Endometrium (tissue), 2 donors: ENCODE measurements at regions not wholly inside any gene's neighbourhood (a gene's known extent, or its start where the extent isn't known, plus 50 kb on each side); places are given as distances from the start of the nearest gene placed in this dataset.

Experiments used
- FAIRE-seq: peaks from 2 replicates; lab custom pipeline; 2012; peaks lifted over from hg19 to GRCh38; lab: Jason Lieb, UNC
- donor health status: control.
- donor health status: control.

DNA sequence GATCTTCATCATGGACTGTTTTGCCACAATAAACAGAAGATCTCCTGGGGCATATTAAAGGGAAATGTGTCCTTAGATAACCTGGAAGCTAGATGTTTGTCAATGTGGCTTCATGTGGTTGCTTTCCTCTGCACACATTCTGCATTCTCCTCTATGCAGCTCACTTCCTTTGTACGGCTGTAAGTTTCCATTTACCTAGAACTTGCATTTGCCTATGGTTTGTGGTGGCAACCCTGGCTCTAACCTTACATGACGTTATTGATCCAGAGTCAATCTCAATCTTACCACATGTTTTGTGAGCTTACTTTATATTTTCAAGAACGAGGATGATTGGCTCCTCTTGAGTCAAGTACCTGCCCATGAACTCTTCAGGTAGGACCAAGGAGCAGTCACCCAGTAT, 863.1 kb downstream of the MAFB start:
- FAIRE-seq, result no peak

DNA sequence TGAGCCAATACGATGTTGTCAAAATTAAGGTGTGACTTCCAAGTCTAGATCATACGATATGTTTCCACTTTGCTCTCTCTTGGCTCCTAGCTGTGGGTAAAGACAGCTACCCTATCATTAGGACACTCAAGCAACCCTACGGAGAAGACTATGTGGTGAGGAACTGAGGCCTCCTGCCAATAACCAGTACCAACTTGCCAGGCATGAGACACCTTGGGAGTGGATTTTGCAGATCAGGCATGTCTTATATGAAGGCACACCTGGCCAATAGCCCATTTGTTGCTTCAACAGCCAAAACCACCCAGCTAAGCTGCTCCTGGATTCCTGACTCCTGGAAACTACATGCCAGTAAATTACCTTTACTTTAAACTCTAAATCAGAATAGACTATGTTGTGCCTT, 863.4 kb downstream of the DHX35 start:
- FAIRE-seq, result no peak

DNA sequence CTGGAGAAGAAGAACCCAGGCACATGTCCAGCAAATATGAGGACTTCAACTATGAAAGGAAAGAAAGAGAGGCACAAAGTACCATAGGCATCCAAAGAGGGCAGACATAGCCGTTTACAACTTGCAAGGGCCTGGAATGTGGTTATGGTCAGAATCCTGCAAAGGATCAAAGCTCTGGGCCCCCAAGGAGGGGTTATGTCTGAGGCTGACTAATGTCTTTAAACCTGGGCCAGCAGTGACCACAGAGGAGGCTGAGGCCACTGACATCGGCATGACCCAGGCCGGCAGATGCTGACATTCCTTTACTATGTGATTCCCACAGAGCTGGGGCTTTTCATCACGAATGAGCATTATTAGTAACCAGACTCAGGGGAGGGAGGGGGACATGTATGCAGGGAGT, 861.1 kb downstream of the DHX35 start:
- no peak for FAIRE-seq

DNA sequence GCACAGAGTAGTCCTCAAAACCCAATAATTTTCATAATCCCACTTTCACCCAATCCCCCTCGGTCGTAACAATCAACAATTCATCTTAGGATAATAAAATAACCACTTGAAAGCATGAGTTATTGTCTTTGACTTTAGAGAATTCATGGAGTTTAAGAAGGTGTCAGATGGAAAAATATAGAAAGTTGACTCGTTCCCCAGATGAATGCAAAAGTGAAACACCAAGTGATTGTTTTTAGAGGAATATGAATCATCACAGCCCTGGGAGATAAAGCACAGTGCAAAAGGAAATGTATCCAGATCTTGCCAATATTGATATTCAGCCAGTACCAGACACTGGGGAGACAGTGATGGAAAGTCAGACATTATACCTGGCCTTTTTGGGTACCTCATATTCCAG, 860.5 kb downstream of the DHX35 start:
- peak; percentile 66 for FAIRE-seq

DNA sequence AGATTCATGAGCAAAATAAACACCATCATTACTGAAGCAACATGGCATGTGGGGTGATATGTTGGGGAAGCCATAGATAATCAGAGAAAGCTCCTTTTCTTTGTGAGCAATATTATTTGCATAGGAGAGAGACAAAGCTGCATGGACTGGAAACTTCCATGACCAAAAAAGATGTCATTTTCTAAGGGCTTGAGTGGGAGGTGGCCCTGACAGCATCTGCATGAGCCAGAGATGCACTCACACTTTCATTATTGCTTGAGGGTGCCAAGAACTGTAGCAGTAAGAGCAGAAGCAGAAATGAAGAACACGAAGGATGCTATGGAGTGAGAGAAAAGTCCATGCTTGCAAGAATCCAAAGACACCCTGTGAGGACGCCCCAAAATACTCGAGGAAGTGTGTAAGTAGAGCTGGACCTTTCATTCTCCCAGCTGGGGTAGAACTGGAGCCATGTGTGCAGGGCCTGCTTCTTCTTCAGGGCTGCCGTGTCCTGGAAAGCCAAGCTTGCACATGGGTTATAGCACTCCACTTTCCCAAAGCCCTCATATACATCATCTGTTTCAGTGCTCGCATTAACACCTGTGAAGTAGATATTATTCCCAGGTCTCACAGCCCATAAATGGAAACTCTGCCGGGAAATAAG, 851.2 kb downstream of the DHX35 start:
- no peak for FAIRE-seq

DNA sequence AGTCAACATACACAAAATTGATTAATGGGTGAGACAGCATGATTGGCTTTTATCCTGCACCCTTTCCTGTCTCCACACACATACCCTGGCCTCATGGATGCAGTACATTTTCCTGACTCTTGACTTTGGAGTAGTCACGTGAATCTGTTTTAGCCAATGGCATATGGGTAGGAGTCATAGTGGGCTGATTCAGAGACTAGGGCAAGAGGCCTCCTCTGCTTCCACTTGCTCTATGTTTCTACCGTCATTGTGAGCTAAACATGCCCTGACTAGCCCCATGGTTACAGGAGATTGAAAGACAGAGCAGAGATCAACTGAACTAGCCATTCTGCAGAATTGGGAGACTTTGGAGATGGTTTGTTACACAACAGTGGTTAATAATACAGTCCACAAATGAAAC, 850.0 kb downstream of the DHX35 start:
- no peak for FAIRE-seq

DNA sequence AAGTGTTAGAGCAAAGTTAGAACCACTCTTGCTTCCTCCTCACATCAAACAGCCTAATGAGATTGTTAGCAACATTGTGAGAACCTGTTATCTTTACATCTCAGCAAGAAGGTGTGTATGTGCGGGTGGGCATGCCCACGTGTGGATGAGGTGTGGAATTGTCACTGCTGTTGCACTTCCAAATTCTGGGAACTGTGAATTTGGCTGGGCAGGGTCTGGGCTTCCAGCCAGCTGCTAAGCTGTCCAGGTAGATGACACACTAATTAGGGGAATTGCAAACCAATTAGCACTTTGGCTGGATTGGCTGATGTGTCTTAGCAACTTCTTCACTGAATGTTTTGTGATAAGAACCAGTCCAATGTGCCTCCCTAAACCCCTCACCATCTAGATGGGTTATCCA, 848.2 kb downstream of the DHX35 start:
- no peak for FAIRE-seq

DNA sequence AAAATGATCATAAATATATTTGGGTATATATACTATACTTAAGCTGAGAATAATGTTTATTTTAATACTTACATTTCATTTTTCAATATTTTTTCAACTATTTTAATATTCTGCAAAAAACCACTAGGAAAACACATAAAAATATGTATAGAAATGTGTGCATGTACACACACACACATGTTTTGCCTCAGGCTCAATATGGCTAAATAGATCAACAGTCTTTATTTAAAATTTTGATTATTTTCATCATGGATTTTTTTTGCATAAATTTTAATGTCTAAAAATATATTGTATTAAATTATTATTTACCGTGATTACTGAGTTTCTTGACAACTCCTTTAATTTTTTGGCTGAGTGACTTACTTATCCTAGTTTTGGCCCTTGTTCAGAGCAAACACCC, 846.5 kb downstream of the DHX35 start:
- FAIRE-seq, result peak; percentile 12

DNA sequence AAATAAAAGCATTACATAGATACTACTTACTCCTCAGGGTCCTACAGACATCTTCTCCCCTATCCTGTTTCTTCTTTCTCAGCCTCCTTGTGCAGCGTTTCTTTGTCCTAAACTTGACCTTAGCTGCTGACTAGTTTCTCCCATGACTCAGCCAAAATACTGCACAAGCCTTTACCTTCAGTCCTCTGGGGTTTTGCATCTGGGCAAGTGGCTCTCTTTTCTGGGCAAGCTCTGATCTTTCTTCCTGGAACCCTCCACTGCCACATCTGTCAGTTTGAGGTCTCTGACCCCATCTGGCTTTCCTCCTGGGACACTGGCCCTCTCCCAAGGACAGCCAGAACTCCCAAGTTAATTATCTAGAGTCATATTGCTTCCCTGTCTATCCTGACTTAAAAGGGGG, 838.4 kb downstream of the DHX35 start:
- no peak for FAIRE-seq

DNA sequence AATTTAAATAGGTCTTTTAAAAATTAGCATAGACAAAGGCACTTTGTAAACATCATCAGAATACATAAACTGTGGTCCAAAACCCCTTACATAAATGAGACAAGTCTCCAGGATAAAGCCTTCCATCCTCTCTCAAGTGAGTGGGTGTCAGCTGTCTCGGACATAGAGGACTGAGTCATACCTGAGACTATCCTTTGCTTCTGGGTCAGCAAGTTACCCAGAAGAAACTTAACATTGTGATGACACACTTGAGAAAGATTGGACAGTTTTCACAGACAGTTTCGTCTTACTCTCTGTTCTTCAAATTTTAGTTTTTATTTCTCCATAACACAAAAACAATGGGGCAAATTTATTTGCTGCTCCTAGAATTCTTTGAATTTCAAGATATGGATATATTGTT, 838.0 kb downstream of the DHX35 start:
- FAIRE-seq, result no peak

DNA sequence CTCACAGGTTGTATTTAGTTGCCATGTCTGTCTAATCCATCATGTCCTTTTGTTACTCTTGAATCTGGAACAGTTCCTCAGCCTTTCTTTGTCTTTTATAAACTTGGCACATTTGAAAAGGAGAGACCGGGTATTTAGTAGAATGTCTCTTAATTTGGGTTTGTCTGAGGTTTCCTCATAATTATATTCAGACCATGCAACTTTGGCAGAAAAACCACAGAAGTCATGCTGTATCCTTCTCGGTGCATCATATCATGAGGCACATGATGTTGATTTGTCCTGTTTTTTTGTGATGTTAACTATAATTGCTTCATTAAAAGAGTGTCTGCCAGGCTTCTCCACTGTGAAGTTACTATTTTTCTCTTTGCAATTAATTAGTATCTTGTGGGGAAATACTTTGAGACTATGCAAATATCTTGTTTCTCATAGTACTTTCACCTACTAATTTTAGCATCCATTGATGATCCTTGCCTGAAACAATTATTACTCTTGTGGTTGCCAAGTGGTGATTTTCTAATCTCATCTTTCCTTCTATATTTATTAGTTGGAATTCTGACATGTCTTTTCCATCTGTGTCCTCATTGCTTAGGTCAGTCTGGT, 837.3 kb downstream of the DHX35 start:
- FAIRE-seq, result no peak

DNA sequence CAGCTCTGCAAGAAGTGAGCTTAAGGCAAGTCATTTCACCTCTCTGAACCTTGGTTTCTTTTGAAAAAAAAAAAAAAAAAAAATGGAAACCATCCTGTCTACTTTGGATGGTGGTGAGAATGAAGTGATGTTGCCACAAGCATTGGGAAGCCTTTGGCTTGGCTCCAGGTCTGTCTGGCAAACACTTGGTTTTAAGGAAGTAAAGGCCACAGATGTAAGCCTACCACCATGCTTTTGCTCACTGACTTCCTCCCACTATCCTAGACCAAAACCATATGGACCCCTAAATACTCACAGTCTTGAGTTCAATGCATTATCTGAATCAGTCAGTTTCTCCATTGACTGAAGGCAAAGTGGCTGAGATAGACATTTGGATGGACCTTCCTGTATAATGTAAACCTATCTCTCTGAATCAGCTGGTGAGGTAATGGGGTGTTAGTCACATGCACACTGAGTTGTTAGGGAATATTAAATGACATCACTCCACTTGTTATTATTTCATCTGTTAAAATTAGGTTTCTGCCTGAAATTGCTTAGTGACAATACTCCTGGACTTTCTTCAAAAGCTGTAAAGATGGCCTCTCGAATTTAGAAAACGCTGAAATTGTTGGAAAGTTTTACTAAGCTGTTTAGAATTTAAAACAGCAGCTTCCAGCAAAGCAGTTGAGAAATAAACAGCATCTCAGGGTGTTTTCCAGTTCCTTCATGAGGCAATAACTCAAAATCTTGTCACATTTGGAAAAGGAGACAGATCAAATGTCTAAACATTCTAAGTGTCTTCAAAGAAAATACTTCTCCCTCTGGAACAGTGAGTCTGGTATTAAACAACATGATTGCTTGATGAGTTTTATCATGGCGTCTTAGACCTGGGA, 833.5 kb downstream of the DHX35 start:
- peak; percentile 85 for FAIRE-seq

DNA sequence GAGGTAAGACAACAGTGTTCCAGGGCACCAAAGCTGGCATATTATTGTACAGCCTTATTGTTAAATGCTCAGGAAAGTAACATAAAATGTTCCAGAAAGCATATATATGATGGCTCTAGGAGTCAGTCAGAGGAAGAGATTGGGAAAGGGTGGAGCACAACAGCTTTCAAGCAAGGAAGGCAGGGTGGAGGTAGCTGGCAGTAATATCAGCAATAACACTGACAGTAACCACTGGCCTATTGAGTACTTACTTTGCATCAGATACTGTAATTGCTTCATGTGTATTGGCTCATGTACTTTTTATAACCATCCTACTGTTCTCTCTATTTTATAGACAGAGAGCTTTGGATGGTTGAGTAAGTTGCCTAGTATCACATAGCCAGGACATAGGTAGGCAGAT, 830.2 kb downstream of the DHX35 start:
- no peak for FAIRE-seq

DNA sequence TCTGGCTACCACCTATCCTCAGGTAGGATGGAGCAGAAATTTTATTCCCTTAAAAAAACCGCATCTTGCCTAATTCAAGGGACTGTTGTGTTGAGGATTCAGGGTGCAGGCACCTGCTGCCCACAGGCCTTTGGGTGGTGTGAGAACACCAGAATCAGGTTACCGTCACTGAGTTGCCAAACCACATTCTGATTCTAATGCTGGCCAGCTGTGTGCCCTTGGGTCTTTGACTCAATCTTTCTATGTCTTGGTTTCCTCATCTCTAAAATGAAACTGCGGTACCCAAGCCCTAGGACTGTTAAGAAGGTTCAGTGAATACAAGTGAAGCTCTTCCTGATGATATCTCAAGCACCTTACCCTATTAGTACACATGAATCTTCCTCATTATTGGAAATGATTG, 827.3 kb downstream of the DHX35 start:
- no peak for FAIRE-seq

DNA sequence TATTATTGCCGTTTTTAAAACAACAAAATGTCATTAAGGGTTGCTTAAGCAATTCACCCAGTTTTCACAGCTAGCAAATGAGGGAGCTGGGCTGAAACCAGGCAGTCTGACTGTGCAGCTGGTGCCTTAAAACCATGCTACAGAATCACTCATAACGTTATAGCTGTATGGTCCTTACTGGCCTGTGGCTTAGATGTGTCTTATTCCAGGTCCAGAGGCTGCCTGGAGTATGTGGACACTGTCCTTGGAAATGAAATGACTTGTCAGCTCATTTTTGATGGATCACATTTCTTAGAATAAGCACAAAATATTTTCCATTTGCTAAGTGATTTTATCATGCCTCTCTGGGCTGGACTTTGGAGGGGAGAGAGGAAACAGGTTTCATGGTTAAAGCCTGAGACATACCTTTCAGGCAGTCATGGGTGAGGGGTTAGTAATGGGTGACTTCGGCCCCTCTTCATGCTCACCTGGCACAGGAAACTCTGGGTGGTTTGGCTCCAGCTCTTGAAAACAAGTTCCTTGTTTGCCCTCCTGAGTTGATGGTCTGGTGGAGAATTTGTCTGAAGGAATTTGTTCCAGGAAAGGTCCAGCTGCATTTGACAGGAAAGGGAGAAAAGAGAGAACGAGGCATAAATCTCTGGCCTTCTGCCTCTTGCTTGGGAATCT, 823.2 kb downstream of the DHX35 start:
- FAIRE-seq, result no peak

DNA sequence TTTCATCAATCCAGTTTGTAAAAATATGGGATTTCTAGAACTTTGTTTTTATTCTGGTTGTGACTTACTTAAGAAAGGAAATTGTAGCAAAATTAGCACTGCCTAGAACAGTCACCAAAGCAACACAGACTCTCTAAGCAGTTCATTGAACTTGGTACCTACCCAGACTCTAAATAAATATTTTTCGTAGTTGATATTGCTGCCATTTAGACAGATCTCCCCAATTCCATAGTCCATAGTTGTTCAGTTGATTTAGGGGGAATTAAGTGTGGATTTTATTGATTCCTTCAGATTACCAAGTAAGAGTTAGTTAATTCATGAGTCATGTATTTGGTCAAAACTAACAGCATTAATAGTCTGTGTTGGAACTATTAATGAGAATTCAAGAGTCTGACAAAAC, 822.5 kb downstream of the DHX35 start:
- FAIRE-seq, result no peak

DNA sequence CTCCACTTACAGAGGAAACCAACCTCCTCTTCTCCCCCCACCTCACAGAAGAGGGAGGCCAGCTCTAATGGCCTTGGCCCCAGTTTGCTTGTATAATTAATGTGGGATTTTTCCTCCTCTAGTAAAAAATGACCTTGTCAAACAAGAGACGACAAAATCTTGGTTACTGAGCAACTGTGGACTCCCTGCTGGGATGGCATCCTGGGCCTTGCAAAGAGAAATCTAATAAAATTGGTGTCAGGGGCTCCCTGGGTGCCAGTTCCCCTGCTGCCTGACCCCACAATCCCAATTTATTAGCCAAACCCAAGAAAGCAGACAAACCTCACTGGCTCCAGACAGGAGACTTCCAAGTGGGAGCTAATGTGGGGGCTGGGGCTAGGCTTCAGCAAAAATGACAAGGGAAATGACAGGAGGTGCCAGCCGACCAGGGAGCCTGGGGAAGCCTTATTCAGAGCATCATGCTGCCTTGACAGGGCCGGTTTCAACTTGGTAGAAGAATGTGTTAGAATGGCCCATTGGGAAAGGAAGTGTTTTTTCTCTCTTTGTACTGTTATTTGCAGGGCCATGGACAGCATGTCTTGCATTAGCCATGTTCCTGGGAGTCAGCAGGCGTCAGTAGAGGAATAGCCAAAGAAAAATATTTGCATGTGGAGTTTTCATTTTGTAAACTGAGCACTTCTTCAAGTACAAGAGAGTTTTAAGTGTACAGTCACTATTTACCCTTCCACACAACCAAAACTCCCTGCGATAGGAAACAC, 816.9 kb downstream of the DHX35 start:
- FAIRE-seq, result no peak

DNA sequence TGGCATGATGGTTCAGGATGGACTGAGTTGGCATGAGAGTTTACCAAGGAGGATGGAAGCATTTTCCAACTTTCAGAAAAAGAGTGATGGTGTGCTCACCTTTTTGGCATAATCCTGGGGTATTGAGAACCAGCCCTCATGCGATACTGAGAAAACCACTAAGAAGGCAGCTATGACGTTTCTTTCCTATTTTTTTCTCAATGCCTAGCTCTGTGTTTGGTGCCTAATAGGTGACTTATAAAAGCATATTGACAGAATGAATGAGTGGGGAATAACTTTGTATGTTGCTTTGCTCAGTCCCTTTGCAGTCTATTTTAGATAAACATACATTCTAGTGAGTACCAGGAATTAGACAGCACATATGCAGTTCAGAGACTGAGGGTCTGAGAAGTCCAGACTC, 816.3 kb downstream of the DHX35 start:
- FAIRE-seq, result no peak

DNA sequence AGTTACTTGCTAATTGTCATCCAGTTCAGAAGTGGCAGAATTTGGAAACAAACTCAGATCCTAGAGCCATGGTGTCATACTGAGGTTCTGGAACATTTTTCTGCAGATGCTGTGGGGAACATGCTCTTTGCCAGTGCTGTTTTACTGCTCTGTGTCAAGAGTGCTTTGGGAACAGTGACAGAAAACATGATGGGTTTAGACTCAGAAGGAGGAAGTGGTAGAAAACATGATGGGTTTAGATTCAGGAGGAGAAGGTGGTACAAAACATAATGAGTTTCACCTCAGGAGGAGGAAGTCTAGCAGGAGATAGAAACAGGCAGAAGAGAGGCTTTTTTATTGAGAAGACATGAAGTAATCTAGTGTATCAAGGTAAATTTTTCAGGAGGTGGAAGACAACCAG, 815.5 kb downstream of the DHX35 start:
- FAIRE-seq, result no peak

DNA sequence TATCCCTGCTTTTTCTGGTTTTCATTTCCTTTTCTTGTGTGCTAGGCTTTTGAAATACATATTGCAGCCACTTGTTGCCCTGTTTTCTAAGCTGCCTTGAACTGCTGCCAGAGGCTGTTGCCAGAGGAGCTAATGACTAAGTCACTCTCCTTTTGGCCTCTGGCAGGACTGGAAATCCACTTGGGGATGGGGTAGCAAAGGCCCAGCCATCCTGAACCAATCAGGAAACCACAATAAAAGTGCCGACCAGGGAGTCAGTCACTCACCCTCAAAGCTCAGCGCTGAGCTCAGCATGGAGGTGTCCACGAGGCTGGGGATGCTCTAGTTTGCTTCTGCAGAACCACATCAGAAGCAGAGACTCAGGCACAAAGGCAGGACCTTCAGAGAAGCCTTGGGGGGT, 813.0 kb downstream of the DHX35 start:
- FAIRE-seq, result no peak

DNA sequence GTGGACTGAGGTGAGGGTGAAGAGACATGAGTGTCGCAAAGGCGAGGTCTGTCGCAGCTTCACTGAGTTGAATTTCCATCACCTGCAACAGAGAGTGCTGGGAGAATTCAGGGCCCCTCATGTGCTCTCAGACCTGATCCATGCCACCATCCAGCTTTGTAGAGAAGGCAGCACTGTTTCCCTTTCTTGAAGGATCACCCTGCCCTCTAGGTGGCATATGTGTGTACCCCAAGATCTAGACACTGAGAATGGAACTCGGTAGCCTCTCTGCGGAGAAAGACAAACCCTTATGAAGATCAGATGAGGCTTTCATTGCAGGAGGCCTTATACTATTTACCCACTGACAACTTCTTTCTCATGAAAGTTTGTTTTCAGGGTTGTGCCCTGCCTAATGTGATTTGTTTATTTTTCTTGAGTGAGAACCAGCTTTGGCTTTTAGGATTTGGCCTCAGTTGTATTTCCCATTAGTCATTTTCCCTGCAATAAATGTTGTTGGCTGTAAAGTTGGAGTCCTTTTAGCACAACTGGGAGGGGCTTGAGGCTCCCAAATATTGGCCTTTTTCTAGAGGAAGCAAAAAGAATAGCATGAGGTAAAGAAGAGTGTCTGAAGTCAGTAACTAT, 811.3 kb downstream of the DHX35 start:
- no peak for FAIRE-seq

DNA sequence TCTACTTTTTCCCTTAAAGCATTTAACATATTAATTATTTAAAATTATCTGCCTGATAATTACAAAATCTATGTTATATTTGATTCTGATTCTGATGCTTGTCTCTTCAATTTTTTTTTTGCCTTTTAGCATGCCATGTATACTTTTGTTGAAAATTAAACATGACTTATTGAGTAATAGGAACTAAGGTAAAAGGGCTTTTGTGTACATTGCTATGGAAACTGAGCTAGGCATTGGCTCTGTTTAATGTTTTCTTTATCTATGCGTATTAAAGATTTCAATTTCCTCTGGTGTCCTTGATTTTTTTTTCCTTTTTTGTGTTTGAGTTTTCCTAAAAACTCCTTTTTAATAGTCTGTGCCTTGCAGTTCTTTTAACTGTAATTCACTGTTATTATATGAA, 805.2 kb downstream of the DHX35 start:
- FAIRE-seq, result no peak
